Activated CD4-positive, alpha-beta T cell treated with anti-CD3 and anti-CD28 coated beads, Interleukin-2, amount 50 U/mL, for 4 hours (primary cell): ENCODE measurements at regions not wholly inside any gene's neighbourhood (a gene's known extent, or its start where the extent isn't known, plus 50 kb on each side); places are given as distances from the start of the nearest gene placed in this dataset.

ENCODE experiments used
- DNase-seq, 2 experiments: peaks; one replicate each; pipeline ENCODE4 v3.0.0-alpha.2; 2020

GRCh38 chr18:41449612-41450011 lies 505.4 kb upstream of the PIK3C3 start:
- DNase-seq, result no peak

- no peak for DNase-seq
Observed at GRCh38 chr18:41444943-41445342, 510.1 kb upstream of the PIK3C3 start.

- no peak for DNase-seq
Observed at GRCh38 chr18:41436772-41437171, 518.3 kb upstream of the PIK3C3 start.

GRCh38 chr18:41418598-41418997 lies 536.4 kb upstream of the PIK3C3 start:
- DNase-seq, result no peak

- no peak for DNase-seq
Observed at GRCh38 chr18:41416044-41416443, 539.0 kb upstream of the PIK3C3 start.

- no peak for DNase-seq
Observed at GRCh38 chr18:41410006-41410405, 545.0 kb upstream of the PIK3C3 start.

GRCh38 chr18:41406834-41407233 lies 548.2 kb upstream of the PIK3C3 start:
- DNase-seq, result no peak

- DNase-seq, result no peak
Observed at GRCh38 chr18:41396861-41397260, 558.2 kb upstream of the PIK3C3 start.

- no peak for DNase-seq
Observed at GRCh38 chr18:41396211-41396610, 558.8 kb upstream of the PIK3C3 start.

- DNase-seq, result no peak
Observed at GRCh38 chr18:41395695-41396094, 559.3 kb upstream of the PIK3C3 start.

GRCh38 chr18:41391616-41392595 lies 563.1 kb upstream of the PIK3C3 start:
- no peak for DNase-seq

GRCh38 chr18:41390309-41390708 lies 564.7 kb upstream of the PIK3C3 start:
- no peak for DNase-seq

- DNase-seq, result no peak
Observed at GRCh38 chr18:41378598-41378997, 576.4 kb upstream of the PIK3C3 start.

GRCh38 chr18:41373612-41374011 lies 581.4 kb upstream of the PIK3C3 start:
- no peak for DNase-seq

- no peak for DNase-seq
Observed at GRCh38 chr18:41372046-41372665, 582.9 kb upstream of the PIK3C3 start.

GRCh38 chr18:41371156-41372045 lies 583.6 kb upstream of the PIK3C3 start:
- no peak for DNase-seq

- DNase-seq, result no peak
Observed at GRCh38 chr18:41370740-41371139, 584.3 kb upstream of the PIK3C3 start.

GRCh38 chr18:41357708-41358107 lies 597.3 kb upstream of the PIK3C3 start:
- DNase-seq, result no peak

- DNase-seq, result no peak
Observed at GRCh38 chr18:41353777-41354528, 601.1 kb upstream of the PIK3C3 start.

- no peak for DNase-seq
Observed at GRCh38 chr18:41351430-41351829, 603.6 kb upstream of the PIK3C3 start.

GRCh38 chr18:41347057-41347456 lies 608.0 kb upstream of the PIK3C3 start:
- DNase-seq, result no peak

- DNase-seq, result no peak
Observed at GRCh38 chr18:41343808-41344207, 611.2 kb upstream of the PIK3C3 start.
